ENCODE measurements at regions not wholly inside any gene's neighbourhood (a gene's known extent, or its start where the extent isn't known, plus 50 kb on each side); places are given as distances from the start of the nearest gene placed in this dataset.
A peak's percentile ranks its signal among the peaks of the same experiment; 100 is the strongest.

DNA sequence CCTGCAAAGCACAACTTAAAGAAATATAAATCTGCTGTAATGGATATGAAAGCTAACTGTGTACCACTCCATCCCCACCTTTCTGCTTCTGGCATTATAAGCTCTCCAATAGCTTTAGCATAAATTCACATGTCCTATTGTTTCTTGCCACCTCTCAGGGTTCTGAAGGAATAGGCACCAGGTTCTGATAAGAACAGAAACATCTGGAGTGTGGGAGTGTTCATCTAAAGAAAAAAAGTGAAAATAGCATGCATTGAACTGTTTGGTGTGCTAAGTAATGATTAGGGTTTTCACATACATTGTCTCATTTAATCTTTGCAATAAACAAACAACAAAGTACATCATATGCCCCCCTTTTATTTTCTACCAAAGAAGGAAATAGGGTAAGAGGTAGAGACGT is 72.3 kb downstream of the FAM76B start:
- no peaks in the 10 kb centered on the region for H3K27me3 ChIP-seq (ENCODE audit: control insufficient read depth, insufficient read depth, low read length)
- WGBS (ENCODE audit: insufficient coverage, low lambda C conversion rate): no CpG with 5 or more reads among the region's 1 CpG
- no peaks in the 10 kb centered on the region for H3K36me3 ChIP-seq (ENCODE audit: control insufficient read depth, insufficient read depth, low read length)
- H3K27ac ChIP-seq (ENCODE audit: low read length): no peak overlapping the region
- DNase-seq: no peak
- H3K4me3 ChIP-seq (ENCODE audit: low read length): no peak overlapping the region
- H3K9me3 ChIP-seq (ENCODE audit: control insufficient read depth, low read depth, low read length): no peaks in the 10 kb centered on the region
- no peaks in the 10 kb centered on the region for H3K4me1 ChIP-seq (ENCODE audit: control insufficient read depth, insufficient read depth, low read length)

DNA sequence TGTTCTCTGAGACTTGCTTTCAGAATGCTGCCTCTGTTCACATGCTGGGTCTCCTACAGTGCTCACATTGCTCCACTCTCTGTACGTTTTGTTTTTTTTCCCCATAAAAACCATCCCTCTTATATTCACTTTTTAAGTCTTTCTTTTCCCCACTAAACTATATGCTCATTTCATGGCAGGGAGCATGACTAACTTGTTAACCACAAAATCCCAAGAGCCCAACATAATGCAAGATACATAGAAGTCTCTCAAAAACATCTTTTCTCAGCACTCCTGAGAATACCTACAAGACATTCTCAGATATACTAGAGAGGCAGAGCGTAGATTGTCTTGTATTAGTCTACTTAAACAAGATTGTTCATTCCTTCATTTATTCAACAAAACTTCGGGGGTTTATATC is 73.3 kb downstream of the FAM76B start:
- Histone ChIP-seq H3K36me3 (ENCODE audit: control insufficient read depth, insufficient read depth, low read length) (no peaks in the 10 kb centered on the region), H3K9me3 (ENCODE audit: control insufficient read depth, low read depth, low read length) (no peaks in the 10 kb centered on the region), H3K4me3 (ENCODE audit: low read length) (no peak overlapping the region), H3K27ac (ENCODE audit: low read length) (no peak overlapping the region), H3K27me3 (ENCODE audit: control insufficient read depth, insufficient read depth, low read length) (no peaks in the 10 kb centered on the region), H3K4me1 (ENCODE audit: control insufficient read depth, insufficient read depth, low read length) (no peaks in the 10 kb centered on the region)
- no CpG with 5 or more reads among the region's 3 CpGs for WGBS (ENCODE audit: insufficient coverage, low lambda C conversion rate)
- no peak for DNase-seq

DNA sequence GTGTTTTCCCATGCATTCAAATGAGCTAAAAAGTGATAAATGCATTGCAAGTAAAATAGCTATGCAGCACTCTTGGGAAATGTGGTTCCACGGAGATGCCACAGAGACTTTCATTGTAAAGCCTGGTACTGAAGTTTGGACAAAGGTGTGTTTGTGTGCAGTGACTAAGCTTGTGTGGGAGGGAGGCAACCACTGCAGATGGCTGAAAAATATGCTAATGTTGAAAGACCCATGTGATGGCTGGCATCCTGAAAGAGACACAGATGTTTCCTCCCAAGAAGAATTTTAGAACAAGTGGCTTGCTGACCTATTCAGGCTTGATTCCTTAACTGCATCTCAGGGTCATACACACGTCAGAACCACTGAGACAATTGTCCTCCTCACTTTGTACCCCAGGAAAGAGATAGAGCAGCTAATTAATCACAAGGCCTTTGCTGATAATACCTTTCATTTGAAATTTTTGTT is 73.8 kb downstream of the FAM76B start:
- Histone ChIP-seq H3K27ac (ENCODE audit: low read length) (no peak overlapping the region), H3K4me1 (ENCODE audit: control insufficient read depth, insufficient read depth, low read length) (no peaks in the 10 kb centered on the region), H3K4me3 (ENCODE audit: low read length) (no peak overlapping the region), H3K36me3 (ENCODE audit: control insufficient read depth, insufficient read depth, low read length) (no peaks in the 10 kb centered on the region), H3K27me3 (ENCODE audit: control insufficient read depth, insufficient read depth, low read length) (no peaks in the 10 kb centered on the region), H3K9me3 (ENCODE audit: control insufficient read depth, low read depth, low read length) (no peaks in the 10 kb centered on the region)
- DNase-seq: no peak
- WGBS (ENCODE audit: insufficient coverage, low lambda C conversion rate): no CpG with 5 or more reads among the region's 2 CpGs

DNA sequence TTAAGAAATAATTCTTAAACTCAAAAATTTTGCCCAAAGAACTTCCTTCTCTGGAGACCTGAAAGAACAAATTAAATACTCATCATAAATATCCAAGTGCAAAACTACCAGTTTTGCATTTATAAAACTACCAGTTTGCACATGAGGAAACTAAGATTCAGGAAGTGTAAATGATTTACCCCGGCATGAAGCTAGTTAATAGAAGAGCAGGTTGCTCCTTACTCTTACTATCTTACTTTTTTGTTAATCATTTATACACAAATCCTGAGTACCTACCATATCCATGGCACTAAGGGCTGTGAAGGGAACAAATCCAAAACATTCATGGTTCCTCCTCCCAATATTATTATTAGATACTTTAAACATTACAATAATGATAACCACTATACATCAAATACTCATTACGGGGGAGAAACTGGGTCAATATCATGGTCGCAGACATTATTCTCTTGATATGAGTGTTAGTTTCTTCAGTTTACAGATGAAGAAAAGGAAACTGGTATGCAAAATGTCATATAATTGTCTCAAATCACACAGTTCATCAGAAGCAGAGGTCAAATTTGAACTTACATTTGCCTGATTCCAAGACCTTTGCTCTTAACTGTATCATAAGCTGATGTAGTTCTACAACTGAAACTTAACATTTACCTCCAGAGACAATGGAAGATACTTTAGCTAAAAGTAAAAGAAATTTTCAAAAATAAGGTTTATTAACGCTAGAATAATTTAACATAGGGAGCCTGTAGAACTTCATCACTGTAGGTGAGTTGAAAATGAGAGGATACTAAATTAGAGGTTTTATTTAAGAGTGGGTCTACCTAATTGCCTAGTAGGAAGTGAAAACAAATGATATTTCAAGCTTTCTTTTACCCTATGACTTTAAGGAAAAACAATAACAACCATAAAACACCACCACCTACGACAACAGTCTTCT is 74.5 kb downstream of the FAM76B start:
- Histone ChIP-seq H3K9me3 (ENCODE audit: control insufficient read depth, low read depth, low read length) (no peaks in the 10 kb centered on the region), H3K4me3 (ENCODE audit: low read length) (no peak overlapping the region), H3K4me1 (ENCODE audit: control insufficient read depth, insufficient read depth, low read length) (no peaks in the 10 kb centered on the region), H3K27me3 (ENCODE audit: control insufficient read depth, insufficient read depth, low read length) (no peaks in the 10 kb centered on the region), H3K36me3 (ENCODE audit: control insufficient read depth, insufficient read depth, low read length) (no peaks in the 10 kb centered on the region), H3K27ac (ENCODE audit: low read length) (peak overlapping the region; percentile 26)
- 59% methylated on average over 2 of the region's 5 CpGs for WGBS (ENCODE audit: insufficient coverage, low lambda C conversion rate)
- peak in 1 of 2 donors; percentile 32 for DNase-seq

DNA sequence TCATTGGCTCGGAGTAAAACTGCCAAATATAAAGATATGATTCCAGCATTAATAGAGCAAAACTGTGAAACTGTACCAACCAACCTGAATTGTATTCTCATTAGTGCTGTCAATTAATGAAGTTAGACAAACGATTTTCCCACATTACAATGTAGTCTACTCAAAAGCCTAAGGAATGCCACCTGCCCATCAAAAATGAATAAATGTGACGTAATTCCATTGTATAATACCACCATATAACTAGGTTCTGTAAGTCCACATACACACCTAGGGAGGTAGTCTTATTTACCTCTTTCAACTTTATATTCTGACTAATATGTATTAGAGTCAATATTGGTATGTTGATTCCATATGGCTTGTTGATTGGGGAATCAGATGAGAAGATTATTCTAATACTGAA is 76.2 kb downstream of the FAM76B start:
- no peak overlapping the region for H3K4me3 ChIP-seq (ENCODE audit: low read length)
- no peak overlapping the region for H3K27ac ChIP-seq (ENCODE audit: low read length)
- no peaks in the 10 kb centered on the region for H3K27me3 ChIP-seq (ENCODE audit: control insufficient read depth, insufficient read depth, low read length)
- H3K36me3 ChIP-seq (ENCODE audit: control insufficient read depth, insufficient read depth, low read length): no peaks in the 10 kb centered on the region
- DNase-seq: no peak
- H3K4me1 ChIP-seq (ENCODE audit: control insufficient read depth, insufficient read depth, low read length): no peaks in the 10 kb centered on the region
- no peaks in the 10 kb centered on the region for H3K9me3 ChIP-seq (ENCODE audit: control insufficient read depth, low read depth, low read length)
- no CpG with 5 or more reads among the region's 3 CpGs for WGBS (ENCODE audit: insufficient coverage, low lambda C conversion rate)

DNA sequence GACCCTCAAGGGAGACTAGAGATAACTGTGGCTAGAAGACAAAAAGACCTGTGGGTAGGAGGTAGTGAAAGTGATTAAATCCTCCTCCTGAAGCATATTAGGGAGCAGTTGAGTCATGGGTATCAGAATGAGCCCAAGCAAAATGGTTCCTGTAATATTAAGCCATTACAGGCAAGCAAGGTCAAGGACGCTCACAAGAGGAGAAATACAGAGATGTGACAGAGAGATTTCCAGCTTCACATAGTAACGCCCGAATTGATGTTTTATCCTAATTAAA is 77.7 kb downstream of the FAM76B start:
- Histone ChIP-seq H3K9me3 (ENCODE audit: control insufficient read depth, low read depth, low read length) (no peaks in the 10 kb centered on the region), H3K4me3 (ENCODE audit: low read length) (no peak overlapping the region), H3K27ac (ENCODE audit: low read length) (no peak overlapping the region), H3K36me3 (ENCODE audit: control insufficient read depth, insufficient read depth, low read length) (no peaks in the 10 kb centered on the region), H3K27me3 (ENCODE audit: control insufficient read depth, insufficient read depth, low read length) (no peaks in the 10 kb centered on the region), H3K4me1 (ENCODE audit: control insufficient read depth, insufficient read depth, low read length) (no peaks in the 10 kb centered on the region)
- no CpG with 5 or more reads among the region's 3 CpGs for WGBS (ENCODE audit: insufficient coverage, low lambda C conversion rate)
- DNase-seq: no peak

DNA sequence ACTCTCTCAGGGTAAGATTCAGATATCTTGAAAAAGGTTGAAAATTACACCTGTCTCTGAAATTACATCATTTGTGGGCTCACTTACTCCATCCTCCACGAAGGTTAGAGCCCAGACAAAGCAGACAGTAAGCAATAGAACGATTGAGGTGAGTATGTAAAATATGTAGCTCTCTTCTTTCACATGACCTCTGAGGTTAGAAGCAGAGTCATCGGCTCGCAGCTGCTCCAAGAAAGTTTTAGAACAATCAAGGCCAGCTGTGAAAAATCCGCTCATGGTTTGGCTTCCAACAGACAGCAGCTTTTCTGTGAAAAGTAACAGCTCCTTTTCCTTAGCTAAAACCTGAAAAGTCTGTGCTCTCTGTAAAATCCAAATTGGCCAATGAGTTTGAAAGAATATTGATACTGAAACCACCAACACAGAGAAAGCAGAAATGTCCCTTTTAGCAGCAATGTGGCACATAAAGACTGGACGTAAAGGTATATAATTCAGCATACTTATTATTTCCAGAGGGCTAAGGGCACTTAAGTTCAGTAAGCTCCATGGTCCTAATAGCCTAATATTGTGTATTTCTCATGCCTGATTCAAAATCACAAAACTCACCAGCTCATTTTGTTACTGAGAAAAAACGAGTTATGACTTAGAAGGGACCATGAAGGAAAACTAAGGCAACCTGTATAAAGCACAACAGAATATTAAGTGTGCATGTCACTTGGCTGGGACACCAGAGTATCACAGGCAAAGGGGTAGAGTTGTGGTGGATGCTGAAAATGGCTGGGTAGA is 78.2 kb downstream of the FAM76B start:
- no peak overlapping the region for H3K27ac ChIP-seq (ENCODE audit: low read length)
- DNase-seq: no peak
- no peaks in the 10 kb centered on the region for H3K4me1 ChIP-seq (ENCODE audit: control insufficient read depth, insufficient read depth, low read length)
- no peaks in the 10 kb centered on the region for H3K36me3 ChIP-seq (ENCODE audit: control insufficient read depth, insufficient read depth, low read length)
- H3K27me3 ChIP-seq (ENCODE audit: control insufficient read depth, insufficient read depth, low read length): no peaks in the 10 kb centered on the region
- WGBS (ENCODE audit: insufficient coverage, low lambda C conversion rate): 74% methylated on average over 3 of the region's 7 CpGs
- H3K9me3 ChIP-seq (ENCODE audit: control insufficient read depth, low read depth, low read length): no peaks in the 10 kb centered on the region
- H3K4me3 ChIP-seq (ENCODE audit: low read length): no peak overlapping the region

DNA sequence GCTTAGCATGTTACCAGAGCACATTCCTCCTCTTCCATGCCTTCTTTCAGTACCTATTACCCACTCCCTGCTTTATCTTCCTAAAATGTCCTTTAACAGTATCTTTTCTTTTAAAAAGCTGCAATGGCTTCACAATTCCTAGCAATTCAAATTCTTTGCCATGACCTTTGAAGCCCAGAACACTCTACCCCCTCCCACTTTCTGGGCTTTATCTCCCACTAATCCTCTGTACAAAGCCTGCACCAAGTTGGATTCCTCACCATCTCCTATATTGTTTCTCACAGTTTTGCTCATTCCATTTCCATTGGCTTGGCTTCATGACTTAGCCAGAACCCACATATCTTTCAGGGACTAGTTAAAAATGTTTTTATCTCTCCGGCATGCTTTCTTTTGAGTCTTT is 80.9 kb downstream of the FAM76B start:
- Histone ChIP-seq H3K4me1 (ENCODE audit: control insufficient read depth, insufficient read depth, low read length) (no peaks in the 10 kb centered on the region), H3K9me3 (ENCODE audit: control insufficient read depth, low read depth, low read length) (no peaks in the 10 kb centered on the region), H3K4me3 (ENCODE audit: low read length) (no peak overlapping the region), H3K27me3 (ENCODE audit: control insufficient read depth, insufficient read depth, low read length) (no peaks in the 10 kb centered on the region), H3K27ac (ENCODE audit: low read length) (no peak overlapping the region), H3K36me3 (ENCODE audit: control insufficient read depth, insufficient read depth, low read length) (no peaks in the 10 kb centered on the region)
- no peak for DNase-seq
- no CpG with 5 or more reads among the region's 1 CpG for WGBS (ENCODE audit: insufficient coverage, low lambda C conversion rate)

DNA sequence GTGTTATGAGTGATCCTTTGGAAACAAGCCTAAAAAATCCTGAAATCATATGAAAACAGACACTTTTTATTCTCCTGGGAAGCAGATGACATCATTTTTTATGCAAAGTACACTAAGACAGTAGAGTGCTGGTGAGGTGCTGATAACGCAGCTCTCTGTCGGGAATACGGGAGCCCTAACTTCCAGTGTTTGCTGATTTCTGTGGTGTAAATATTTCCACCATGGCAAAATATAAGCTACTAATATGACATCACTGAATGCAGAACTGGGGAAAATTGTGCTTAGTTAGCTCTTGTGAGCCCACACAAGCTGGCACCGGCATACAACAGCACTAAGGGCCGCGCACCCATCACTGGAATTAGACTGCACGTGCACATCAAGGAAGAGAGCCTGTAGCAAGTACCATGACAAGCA is 82.6 kb downstream of the FAM76B start:
- Histone ChIP-seq H3K27me3 (ENCODE audit: control insufficient read depth, insufficient read depth, low read length) (no peaks in the 10 kb centered on the region), H3K27ac (ENCODE audit: low read length) (no peak overlapping the region), H3K4me1 (ENCODE audit: control insufficient read depth, insufficient read depth, low read length) (no peaks in the 10 kb centered on the region), H3K36me3 (ENCODE audit: control insufficient read depth, insufficient read depth, low read length) (no peaks in the 10 kb centered on the region), H3K4me3 (ENCODE audit: low read length) (no peak overlapping the region), H3K9me3 (ENCODE audit: control insufficient read depth, low read depth, low read length) (no peaks in the 10 kb centered on the region)
- WGBS (ENCODE audit: insufficient coverage, low lambda C conversion rate): no CpG with 5 or more reads among the region's 7 CpGs
- no peak for DNase-seq

DNA sequence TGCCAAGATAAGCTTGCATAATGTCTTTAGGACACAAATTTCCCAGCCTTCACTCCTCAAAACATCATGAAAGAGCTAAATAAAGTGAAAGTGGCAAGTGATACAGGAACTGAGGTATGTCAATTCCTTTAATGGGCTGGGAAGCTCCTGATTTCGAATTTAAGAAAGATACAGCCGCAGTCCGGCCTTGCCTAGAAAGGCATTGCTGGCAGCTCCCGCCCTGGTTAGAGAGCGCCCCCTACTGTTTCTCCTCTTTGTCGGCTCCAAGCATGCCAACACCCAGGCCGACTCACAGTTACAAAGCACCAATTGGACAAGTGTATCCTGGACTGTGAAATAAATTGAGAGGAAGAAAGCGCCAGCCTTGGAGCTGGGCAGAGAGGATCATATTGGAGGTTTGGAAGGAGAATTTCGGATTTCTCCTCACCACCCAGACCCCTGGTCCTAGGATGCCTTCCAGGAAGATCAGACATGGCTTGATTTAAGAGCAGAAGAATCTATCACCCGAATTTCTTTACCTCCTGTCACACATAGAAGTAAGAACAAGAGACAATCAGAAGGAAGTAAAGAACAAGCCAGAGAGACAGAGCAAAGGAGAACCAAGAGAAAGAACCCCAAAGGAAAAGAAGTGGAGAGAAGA is 84.0 kb downstream of the FAM76B start:
- WGBS (ENCODE audit: insufficient coverage, low lambda C conversion rate): no CpG with 5 or more reads among the region's 10 CpGs
- Histone ChIP-seq H3K9me3 (ENCODE audit: control insufficient read depth, low read depth, low read length) (no peaks in the 10 kb centered on the region), H3K27me3 (ENCODE audit: control insufficient read depth, insufficient read depth, low read length) (no peaks in the 10 kb centered on the region), H3K36me3 (ENCODE audit: control insufficient read depth, insufficient read depth, low read length) (no peaks in the 10 kb centered on the region), H3K4me1 (ENCODE audit: control insufficient read depth, insufficient read depth, low read length) (no peaks in the 10 kb centered on the region), H3K4me3 (ENCODE audit: low read length) (no peak overlapping the region), H3K27ac (ENCODE audit: low read length) (no peak overlapping the region)
- DNase-seq: peak; percentile 80 to 81

Measured in large intestine (tissue), 3 donors.